ENCODE measurements at regions not wholly inside any gene's neighbourhood (a gene's known extent, or its start where the extent isn't known, plus 50 kb on each side); places are given as distances from the start of the nearest gene placed in this dataset.

GRCh38 chr4:31187979-31188378 lies 467.8 kb downstream of the PCDH7 start:
- Histone ChIP-seq H3K4me3 (replicated peaks in 1 of 2; ENCODE audit: low read depth in 1 of 2, low read length in 2 of 2) (no peak overlapping the region), H3K79me2 (ENCODE audit: insufficient read depth, low read length) (no peaks in the 10 kb centered on the region), H3K27me3 (ENCODE audit: insufficient read depth, low read length) (no peaks in the 10 kb centered on the region), H3K9me3 (ENCODE audit: control insufficient read depth in 1 of 2, insufficient read depth in 1 of 2, low read depth in 1 of 2, low read length in 2 of 2) (no peaks in the 10 kb centered on the region), H3K4me2 (ENCODE audit: low read length) (no peak overlapping the region), H3K9ac (ENCODE audit: low read length) (no peak overlapping the region), H3K4me1 (ENCODE audit: control insufficient read depth in 1 of 2, insufficient read depth in 2 of 2, low read length in 2 of 2) (no peaks in the 10 kb centered on the region), H2AFZ (ENCODE audit: low read depth, low read length, poor library complexity, severe bottlenecking) (no peak overlapping the region), H4K20me1 (ENCODE audit: insufficient read depth) (no peaks in the 10 kb centered on the region), H3K36me3 (ENCODE audit: control insufficient read depth in 1 of 2, insufficient read depth in 2 of 2, low read length in 2 of 2) (no peaks in the 10 kb centered on the region), H3K9me2 (ENCODE audit: insufficient read depth) (no peaks in the 10 kb centered on the region), H3K27ac (ENCODE audit: low read depth, low read length) (no peak overlapping the region)
- POLR2A ChIA-PET, result no interaction called here
- CTCF ChIA-PET, result no interaction called here
- ATAC-seq, result no peak
- DNase-seq (ENCODE audit: low read depth, low spot score), result no peak
- no TSS peak for BruUV-seq (replicated peaks)
- TF ChIP-seq REST (IDR thresholded peaks at IDR 0.05; ENCODE audit: low read depth) (no peak), EGR1 (IDR thresholded peaks at IDR 0.05; ENCODE audit: low read depth) (no peak), CTCF (IDR thresholded peaks at IDR 0.05 in 2 of 3, conservative IDR thresholded peaks at IDR 0.05 in 1 of 3; ENCODE audit: borderline replicate concordance in 1 of 3, insufficient read depth in 1 of 3, low read depth in 2 of 3, low read length in 2 of 3) (no peak), ELF1 (IDR thresholded peaks at IDR 0.05; ENCODE audit: borderline replicate concordance, low read depth) (no peak), EZH2phosphoT487 (IDR thresholded peaks at IDR 0.05; ENCODE audit: borderline replicate concordance) (no peak), SIN3A (IDR thresholded peaks at IDR 0.05; ENCODE audit: low read depth) (no peak), CBX3 (IDR thresholded peaks at IDR 0.05; ENCODE audit: low read depth) (no peak), FOSL1 (IDR thresholded peaks at IDR 0.05; ENCODE audit: low read depth) (no peak), YY1 (IDR thresholded peaks at IDR 0.05; ENCODE audit: extremely low read depth, insufficient replicate concordance, low read depth, low read length) (no peak), SRF (IDR thresholded peaks at IDR 0.05; ENCODE audit: low read depth) (no peak), ZBTB33 (IDR thresholded peaks at IDR 0.05; ENCODE audit: extremely low read depth, insufficient replicate concordance, low read length) (no peak), POLR2A (IDR thresholded peaks at IDR 0.05; ENCODE audit: borderline replicate concordance, extremely low read depth, insufficient read depth, insufficient read length) (no peak)
- RAD21 ChIA-PET (ENCODE audit: low non-redundant PET in 1 of 2, low total read pairs in 2 of 2, uncharacterized antibody in 2 of 2, unreplicated experiment in 2 of 2), result no interaction called here
- intact Hi-C loops (cut with micrococcal nuclease), result no loop called here

Data from HCT116 (cell line).